ENCODE measurements at regions not wholly inside any gene's neighbourhood (a gene's known extent, or its start where the extent isn't known, plus 50 kb on each side); places are given as distances from the start of the nearest gene placed in this dataset. TPM values are rescaled to one million over a fixed set of nuclear protein-coding genes. Genes with fewer than 3 reads are reported as not detected.

DNA sequence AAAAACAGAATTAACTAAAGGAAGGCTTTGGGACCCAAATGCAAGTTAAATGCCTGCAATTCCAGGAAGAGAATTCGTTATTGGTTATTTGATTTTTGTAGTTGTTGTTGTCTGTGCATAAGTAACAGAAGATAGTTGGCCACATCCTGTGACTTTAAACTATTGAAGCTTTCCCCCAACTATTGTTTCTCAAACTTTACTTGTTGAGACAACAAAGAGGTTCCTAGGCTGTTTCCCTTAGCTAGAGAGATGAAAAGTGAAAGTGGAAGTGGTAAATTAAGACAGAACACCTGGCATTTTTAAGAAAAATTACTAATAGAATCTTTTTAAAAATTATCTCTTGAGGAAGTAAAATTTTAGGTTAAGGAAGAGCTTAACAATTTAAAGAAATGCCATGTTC, 525.2 kb downstream of the PKHD1 start:
- no peak overlapping the region for H3K9ac ChIP-seq (ENCODE audit: insufficient read depth in 1 of 2, low read length in 2 of 2)
- TF ChIP-seq CTCF (IDR thresholded peaks at IDR 0.05; ENCODE audit: control extremely low read depth, extremely low read depth): no peak
- WGBS, 2 donors: 58 to 74% methylated on average over 1 of the region's 1 CpG
- peaks cover 0 to 3% (median 0%) of the 10 kb centered on the region in 4 donors for H3K9me3 ChIP-seq (ENCODE audit: control insufficient read depth in 4 of 4, insufficient read depth in 3 of 4, low read length in 3 of 4)
- H3K27me3 ChIP-seq (ENCODE audit: control insufficient read depth in 3 of 3, insufficient read depth in 3 of 3, low read length in 2 of 3): no peaks in the 10 kb centered on the region
- no peak for ATAC-seq (ENCODE audit: insufficient read depth, low FRiP score)
- no peaks in the 10 kb centered on the region for H3K36me3 ChIP-seq (ENCODE audit: control insufficient read depth in 4 of 4, insufficient read depth in 4 of 4, low read length in 4 of 4)
- H3K4me1 ChIP-seq (ENCODE audit: control insufficient read depth in 5 of 5, insufficient read depth in 5 of 5, low read length in 5 of 5): no peaks in the 10 kb centered on the region
- DNase-seq: no peak
- H3K4me3 ChIP-seq: no peak overlapping the region
- no peak overlapping the region for H3K27ac ChIP-seq (ENCODE audit: low read depth in 1 of 2, low read length in 1 of 2)

Small RNA genes in the stretch of these regions (small RNA-seq; reads per million reads assigned to genes)
- not detected for gene RF00572 (ENCODE audit: low replicate concordance)
